GM12874 (cell line): ENCODE measurements at regions not wholly inside any gene's neighbourhood (a gene's known extent, or its start where the extent isn't known, plus 50 kb on each side); places are given as distances from the start of the nearest gene placed in this dataset.

Source experiments
- TF ChIP-seq, protein P1 (sequence below): IDR thresholded peaks from 2 replicates; pipeline ENCODE4 v1.5.1; 2011; ENCODE audit warnings: low read depth, mild to moderate bottlenecking, control low read depth, low read length, moderate library complexity; ENCODE audit not compliant: insufficient read depth

DNA sequence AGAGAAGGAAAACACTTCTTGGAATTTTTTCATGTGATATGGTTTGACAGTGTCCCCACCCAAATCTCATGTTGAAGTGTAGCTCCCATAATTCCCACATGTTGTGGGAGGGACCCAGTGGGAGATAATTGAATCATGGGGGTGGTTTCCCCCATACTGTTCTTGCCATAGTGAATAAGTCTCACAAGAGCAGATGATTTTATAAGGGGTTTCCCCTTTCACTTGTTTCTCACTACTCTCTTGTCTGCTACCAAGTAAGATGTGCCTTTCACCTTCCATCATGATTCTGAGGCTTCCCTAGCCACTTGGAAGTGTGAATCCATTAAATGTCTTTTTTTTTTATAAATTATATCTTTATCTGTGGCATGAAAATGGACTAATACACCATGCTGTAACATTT lies 250.7 kb downstream of the LPIN1 start:
- TF ChIP-seq, protein P1, sequence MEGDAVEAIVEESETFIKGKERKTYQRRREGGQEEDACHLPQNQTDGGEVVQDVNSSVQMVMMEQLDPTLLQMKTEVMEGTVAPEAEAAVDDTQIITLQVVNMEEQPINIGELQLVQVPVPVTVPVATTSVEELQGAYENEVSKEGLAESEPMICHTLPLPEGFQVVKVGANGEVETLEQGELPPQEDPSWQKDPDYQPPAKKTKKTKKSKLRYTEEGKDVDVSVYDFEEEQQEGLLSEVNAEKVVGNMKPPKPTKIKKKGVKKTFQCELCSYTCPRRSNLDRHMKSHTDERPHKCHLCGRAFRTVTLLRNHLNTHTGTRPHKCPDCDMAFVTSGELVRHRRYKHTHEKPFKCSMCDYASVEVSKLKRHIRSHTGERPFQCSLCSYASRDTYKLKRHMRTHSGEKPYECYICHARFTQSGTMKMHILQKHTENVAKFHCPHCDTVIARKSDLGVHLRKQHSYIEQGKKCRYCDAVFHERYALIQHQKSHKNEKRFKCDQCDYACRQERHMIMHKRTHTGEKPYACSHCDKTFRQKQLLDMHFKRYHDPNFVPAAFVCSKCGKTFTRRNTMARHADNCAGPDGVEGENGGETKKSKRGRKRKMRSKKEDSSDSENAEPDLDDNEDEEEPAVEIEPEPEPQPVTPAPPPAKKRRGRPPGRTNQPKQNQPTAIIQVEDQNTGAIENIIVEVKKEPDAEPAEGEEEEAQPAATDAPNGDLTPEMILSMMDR, result no peak

DNA sequence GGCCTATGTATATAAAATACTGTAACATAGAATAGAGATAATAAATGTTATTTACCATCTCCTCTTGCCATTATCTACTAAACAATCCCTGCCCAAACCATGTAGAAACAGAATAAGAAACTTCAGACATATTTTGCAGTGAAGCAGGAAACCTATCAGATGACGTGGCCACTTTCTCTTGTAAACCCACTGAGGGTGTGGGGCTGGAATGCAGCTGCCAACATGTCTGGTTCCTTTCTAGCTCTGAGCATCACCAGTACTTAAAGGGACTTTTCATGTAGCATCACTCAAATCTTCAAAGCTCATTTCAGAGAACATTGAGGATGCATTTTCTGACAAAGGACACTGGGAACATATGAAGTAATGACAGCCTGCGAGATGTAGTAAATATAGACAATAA lies 251.8 kb downstream of the LPIN1 start:
- TF ChIP-seq, protein P1, result no peak

DNA sequence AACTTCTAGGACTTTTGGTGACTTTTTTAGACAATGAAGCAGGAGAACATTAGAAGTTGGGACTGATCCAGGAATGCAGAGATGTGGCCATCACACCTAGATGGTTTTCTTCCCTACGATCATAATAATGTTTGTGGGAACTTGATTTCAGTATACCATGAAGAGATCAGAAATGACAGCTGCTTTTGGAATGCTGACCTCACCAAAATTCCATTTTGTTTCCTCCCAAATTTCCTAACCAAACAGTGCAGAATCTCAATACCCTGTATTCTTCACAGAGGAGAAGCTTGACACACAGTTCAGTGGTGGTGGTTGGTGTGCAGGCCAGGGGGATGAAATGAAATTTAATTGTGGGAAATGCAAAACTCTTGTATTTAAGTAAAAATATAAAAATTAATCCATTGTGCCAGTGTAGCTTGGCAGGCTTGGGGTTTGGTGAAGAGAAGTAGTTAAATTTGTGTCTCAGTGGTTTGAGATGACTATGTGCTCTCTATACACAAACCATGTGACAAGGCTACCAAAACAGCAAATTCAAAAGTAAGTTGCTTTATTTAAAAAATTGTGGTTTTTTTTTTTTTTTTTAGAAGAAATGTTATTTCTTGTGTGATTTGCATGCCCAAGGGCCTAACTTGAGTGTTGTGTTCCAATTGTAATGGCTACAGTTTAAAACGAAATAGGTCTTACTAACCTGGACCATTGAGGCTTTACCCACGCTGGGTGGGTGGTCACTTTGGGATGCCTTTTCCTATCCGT lies 252.4 kb downstream of the LPIN1 start:
- TF ChIP-seq, protein P1, result no peak

DNA sequence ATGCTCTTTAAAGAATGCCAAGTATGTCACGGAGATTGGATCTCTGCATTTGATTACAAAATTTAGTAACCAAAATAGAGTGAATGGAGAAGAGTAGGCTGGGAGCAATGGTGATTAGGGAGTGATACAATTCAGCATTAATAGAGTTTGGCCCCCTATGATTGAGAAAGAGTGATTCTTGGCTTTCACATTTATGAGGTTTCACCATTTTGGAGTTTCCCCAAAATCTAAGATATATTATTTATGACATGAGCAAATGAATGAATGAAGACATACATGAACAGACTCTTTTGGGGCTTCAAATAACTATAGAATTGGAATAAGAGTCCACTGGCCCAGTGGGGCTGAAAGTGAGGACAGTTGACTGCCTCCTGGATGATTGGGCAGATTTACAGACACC lies 255.2 kb downstream of the LPIN1 start:
- TF ChIP-seq, protein P1, result no peak

DNA sequence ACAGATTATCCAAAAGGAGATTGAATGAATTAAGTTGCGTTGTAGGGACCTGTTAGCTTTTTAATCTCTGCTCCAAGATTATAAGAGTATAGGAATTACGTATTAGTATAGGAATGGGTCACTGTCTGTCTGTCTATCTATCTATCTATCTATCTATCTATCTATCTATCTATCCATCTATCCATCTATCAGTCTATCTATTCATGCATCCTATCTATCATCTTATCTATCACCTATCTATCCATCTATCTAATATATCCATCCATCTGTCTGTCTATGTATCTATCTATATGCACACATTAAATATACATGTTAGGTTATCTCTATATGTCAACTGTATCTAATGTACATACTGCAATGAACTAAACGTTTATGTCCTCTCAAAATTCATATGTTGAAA lies 255.8 kb downstream of the LPIN1 start:
- TF ChIP-seq, protein P1, result no peak

DNA sequence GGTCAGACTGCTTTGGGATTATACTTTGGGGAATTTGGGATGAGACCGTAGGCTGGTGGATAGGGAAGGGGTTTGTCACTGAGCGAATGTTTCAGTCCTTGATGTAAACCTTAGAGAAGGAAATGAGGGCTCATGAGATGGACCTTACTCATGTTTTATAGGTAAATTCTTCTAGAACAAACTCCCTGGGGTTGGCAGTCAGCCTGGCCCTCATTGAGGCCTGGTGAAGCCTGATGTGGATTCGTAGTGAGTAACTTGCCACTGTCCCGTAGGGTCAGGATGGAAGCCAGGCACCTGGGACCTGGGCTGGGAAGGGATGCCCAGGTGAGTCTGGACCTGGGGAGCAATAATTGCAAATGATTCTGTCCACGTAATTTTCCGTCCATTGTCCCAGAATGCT lies 258.3 kb downstream of the LPIN1 start:
- TF ChIP-seq, protein P1, result no peak

DNA sequence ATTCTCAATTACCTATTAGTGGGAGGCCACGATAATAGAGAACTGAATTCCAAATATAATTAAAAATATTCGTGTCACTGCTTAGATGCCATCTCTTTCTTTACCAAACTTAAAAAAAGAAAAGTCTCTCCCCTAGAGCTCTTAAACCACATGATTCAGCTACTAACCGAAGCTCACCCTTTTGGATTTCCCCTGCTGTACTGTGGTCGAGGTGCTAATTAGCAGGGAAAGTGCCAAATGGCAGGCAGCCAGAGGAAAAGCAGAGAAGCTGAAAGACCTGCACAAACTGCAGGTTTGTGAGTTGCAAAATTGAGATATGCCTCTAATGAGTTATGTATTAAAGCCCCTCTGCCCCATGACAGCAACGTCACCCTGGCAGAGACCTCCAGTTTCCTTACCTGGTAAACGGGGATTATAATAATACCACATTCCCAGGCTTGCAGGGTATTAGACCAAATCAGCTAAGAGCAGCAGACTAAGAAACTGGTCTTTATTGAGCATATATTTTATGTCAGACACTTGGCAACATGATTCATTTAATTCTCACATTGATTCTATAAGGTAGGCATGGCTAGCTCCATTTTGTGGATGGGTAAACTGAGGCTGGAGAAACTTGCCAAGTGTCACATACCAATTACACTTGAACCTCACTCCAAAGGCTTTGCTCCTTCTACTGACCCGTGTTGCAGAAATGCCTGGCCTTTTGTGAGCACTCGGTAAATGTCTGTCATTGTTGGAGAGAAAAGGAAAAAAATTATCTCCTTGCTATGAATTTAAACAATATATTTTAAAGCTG lies 259.7 kb downstream of the LPIN1 start:
- TF ChIP-seq, protein P1, result no peak
